Fibroblast of villous mesenchyme (primary cell): ENCODE measurements at regions not wholly inside any gene's neighbourhood (a gene's known extent, or its start where the extent isn't known, plus 50 kb on each side); places are given as distances from the start of the nearest gene placed in this dataset.

Experiments used
- DNase-seq: peaks from one replicate; pipeline ENCODE4 v3.0.0-alpha.2; 2010; ENCODE audit warnings: low read depth
- H3K4me3 ChIP-seq: 2 replicates; pipeline ENCODE4 v1.5.1; 2011; ENCODE audit warnings: low read depth, mild to moderate bottlenecking, low read length
- CTCF ChIP-seq: IDR thresholded peaks from 2 replicates; pipeline ENCODE4 v1.5.1; 2012; ENCODE audit warnings: low read depth, mild to moderate bottlenecking, low read length; ENCODE audit not compliant: insufficient read depth

- no peak overlapping the region for H3K4me3 ChIP-seq
- no peak for TF ChIP-seq CTCF
Measured at GRCh38 chr20:12406978-12407377, 489.3 kb downstream of the BTBD3 start.

GRCh38 chr20:12409501-12409900 lies 491.8 kb downstream of the BTBD3 start:
- H3K4me3 ChIP-seq = no peak overlapping the region
- no peak for DNase-seq
- no peak for TF ChIP-seq CTCF

More at GRCh38 chr20:12406978-12407377, 489.3 kb downstream of the BTBD3 start:
- DNase-seq = no peak

GRCh38 chr20:12410783-12411182 lies 493.1 kb downstream of the BTBD3 start:
- no peak for TF ChIP-seq CTCF
- H3K4me3 ChIP-seq = no peak overlapping the region
- no peak for DNase-seq

GRCh38 chr20:12411246-12411940 lies 493.7 kb downstream of the BTBD3 start:
- no peak overlapping the region for H3K4me3 ChIP-seq
- no peak for TF ChIP-seq CTCF
- DNase-seq = no peak

- no peak for TF ChIP-seq CTCF
- DNase-seq = no peak
- no peak overlapping the region for H3K4me3 ChIP-seq
Measured at GRCh38 chr20:12413116-12413515, 495.4 kb downstream of the BTBD3 start.

GRCh38 chr20:12414446-12415274 lies 497.0 kb downstream of the BTBD3 start:
- peak overlapping the region; percentile 27 for H3K4me3 ChIP-seq
- TF ChIP-seq CTCF = no peak
- peak; percentile 55 for DNase-seq
